ENCODE measurements at regions not wholly inside any gene's neighbourhood (a gene's known extent, or its start where the extent isn't known, plus 50 kb on each side); places are given as distances from the start of the nearest gene placed in this dataset.

- TF ChIP-seq, protein P1, sequence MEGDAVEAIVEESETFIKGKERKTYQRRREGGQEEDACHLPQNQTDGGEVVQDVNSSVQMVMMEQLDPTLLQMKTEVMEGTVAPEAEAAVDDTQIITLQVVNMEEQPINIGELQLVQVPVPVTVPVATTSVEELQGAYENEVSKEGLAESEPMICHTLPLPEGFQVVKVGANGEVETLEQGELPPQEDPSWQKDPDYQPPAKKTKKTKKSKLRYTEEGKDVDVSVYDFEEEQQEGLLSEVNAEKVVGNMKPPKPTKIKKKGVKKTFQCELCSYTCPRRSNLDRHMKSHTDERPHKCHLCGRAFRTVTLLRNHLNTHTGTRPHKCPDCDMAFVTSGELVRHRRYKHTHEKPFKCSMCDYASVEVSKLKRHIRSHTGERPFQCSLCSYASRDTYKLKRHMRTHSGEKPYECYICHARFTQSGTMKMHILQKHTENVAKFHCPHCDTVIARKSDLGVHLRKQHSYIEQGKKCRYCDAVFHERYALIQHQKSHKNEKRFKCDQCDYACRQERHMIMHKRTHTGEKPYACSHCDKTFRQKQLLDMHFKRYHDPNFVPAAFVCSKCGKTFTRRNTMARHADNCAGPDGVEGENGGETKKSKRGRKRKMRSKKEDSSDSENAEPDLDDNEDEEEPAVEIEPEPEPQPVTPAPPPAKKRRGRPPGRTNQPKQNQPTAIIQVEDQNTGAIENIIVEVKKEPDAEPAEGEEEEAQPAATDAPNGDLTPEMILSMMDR (IDR thresholded peaks at IDR 0.05) = no peak
- no peak for DNase-seq
- Histone ChIP-seq H3K36me3 (no peaks in the 10 kb centered on the region), H3K27ac (no peak overlapping the region), H3K9me3 (no peaks in the 10 kb centered on the region), H3K27me3 (no peaks in the 10 kb centered on the region), H3K4me1 (no peaks in the 10 kb centered on the region), H3K4me3 (no peak overlapping the region)
- intact Hi-C loops (cut with DNase I) = no loop called here
- ATAC-seq = no peak
Measured at GRCh38 chr17:69880591-69881112, 194.4 kb upstream of the KCNJ16 start.

DNA sequence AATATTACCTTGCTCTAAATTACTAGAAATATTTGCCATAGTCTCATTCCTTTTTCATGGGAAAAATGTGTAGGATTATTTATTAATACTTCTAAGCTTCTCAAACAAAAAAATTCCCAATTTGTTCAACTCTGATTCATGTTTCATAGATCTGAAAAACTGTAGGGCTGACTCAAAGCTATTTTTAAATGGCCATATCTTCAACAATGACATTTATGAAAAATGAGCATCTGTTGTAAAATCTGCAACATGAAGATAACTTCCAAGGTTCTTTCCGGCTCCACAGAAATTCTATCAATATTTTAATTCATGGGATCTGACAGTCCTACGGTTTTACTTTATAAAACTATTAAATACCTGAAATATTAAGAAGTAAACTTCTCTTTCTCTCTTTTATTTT, 192.7 kb upstream of the KCNJ16 start:
- TF ChIP-seq, protein P1 (IDR thresholded peaks at IDR 0.05) = no peak
- DNase-seq (no peak), ATAC-seq (no peak)
- no peak overlapping the region for H3K4me3 ChIP-seq
- H3K36me3 ChIP-seq = no peaks in the 10 kb centered on the region
- intact Hi-C loops (cut with DNase I) = no loop called here
- no peaks in the 10 kb centered on the region for H3K27me3 ChIP-seq
- H3K27ac ChIP-seq = no peak overlapping the region
- no peaks in the 10 kb centered on the region for H3K4me1 ChIP-seq
- H3K9me3 ChIP-seq = no peaks in the 10 kb centered on the region

- Histone ChIP-seq H3K9me3 (no peaks in the 10 kb centered on the region), H3K27me3 (no peaks in the 10 kb centered on the region), H3K36me3 (no peaks in the 10 kb centered on the region), H3K4me3 (no peak overlapping the region), H3K27ac (no peak overlapping the region), H3K4me1 (no peaks in the 10 kb centered on the region)
- intact Hi-C loops (cut with DNase I) = no loop called here
- ATAC-seq (no peak), DNase-seq (no peak)
- TF ChIP-seq, protein P1 (IDR thresholded peaks at IDR 0.05) = no peak
Measured at GRCh38 chr17:69883120-69883519, 191.9 kb upstream of the KCNJ16 start.

DNA sequence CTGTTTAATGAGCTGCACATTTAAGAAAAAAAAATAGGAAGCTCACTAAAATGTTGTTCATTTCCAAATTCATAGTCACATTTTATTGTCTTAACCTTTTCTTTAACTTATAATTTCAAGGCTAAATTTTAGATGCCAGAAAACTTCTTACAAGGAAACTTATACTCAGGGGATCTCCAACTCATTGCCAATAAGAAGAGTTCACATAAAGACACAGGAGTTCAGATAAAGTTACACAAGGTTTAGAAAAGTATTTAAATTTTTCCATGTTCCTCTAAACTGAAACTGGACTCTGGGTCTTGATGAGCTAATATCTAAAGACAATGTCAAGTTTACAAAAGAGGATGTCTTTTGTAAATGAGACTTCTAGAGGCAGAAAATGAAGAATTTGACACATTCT, 190.7 kb upstream of the KCNJ16 start:
- TF ChIP-seq, protein P1 (IDR thresholded peaks at IDR 0.05) = no peak
- H3K27me3 ChIP-seq = no peaks in the 10 kb centered on the region
- ATAC-seq = no peak
- no peak overlapping the region for H3K27ac ChIP-seq
- no peaks in the 10 kb centered on the region for H3K36me3 ChIP-seq
- no peaks in the 10 kb centered on the region for H3K4me1 ChIP-seq
- intact Hi-C loops (cut with DNase I) = no loop called here
- DNase-seq = no peak
- H3K9me3 ChIP-seq = no peaks in the 10 kb centered on the region
- H3K4me3 ChIP-seq = no peak overlapping the region

DNA sequence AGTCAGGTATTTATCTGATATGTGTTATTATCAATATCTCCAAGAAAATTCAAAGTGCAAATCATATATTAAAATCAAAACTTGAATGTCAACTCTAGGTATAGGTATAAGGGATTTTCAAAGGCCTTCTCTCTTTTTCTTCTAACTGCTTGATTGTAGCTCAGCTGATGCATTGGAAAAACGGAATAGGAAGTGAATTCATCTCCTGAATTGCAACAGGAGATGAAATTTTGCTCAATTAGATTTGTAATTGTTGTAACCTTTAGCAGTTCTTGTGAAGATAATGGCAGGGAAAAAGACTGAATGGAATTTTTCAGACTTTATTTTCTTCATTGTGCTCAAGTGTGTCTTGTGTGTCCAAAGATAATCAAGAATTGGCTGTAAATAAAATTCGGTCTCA, 190.2 kb upstream of the KCNJ16 start:
- Histone ChIP-seq H3K27ac (no peak overlapping the region), H3K4me3 (no peak overlapping the region), H3K27me3 (no peaks in the 10 kb centered on the region), H3K9me3 (no peaks in the 10 kb centered on the region), H3K4me1 (no peaks in the 10 kb centered on the region), H3K36me3 (no peaks in the 10 kb centered on the region)
- DNase-seq (no peak), ATAC-seq (no peak)
- intact Hi-C loops (cut with DNase I) = no loop called here
- TF ChIP-seq, protein P1 (IDR thresholded peaks at IDR 0.05) = no peak

DNA sequence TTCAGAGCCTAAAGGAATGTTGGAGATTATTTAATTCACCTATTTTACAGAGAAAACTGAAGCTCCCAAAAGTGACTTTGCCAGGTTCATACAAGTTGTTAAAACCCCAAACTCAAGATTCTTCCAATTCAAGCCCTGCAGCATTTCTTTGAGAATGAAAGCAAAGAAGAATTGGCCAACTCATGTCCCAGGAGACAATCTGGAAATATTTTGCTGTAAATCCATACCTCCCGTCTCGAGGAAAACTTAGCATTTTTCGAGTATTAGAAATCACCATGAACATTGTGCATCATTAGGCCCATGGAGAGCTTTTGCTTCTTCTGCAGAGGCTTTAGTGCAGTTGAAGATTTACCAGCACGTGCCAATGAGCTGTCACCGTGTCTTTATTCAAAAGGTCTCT, 176.4 kb upstream of the KCNJ16 start:
- H3K9me3 ChIP-seq = no peaks in the 10 kb centered on the region
- intact Hi-C loops (cut with DNase I) = no loop called here
- DNase-seq (no peak), ATAC-seq (no peak)
- H3K4me3 ChIP-seq = no peak overlapping the region
- H3K4me1 ChIP-seq = no peaks in the 10 kb centered on the region
- H3K36me3 ChIP-seq = no peaks in the 10 kb centered on the region
- no peak overlapping the region for H3K27ac ChIP-seq
- TF ChIP-seq, protein P1 (IDR thresholded peaks at IDR 0.05) = no peak
- H3K27me3 ChIP-seq = no peaks in the 10 kb centered on the region

All from upper lobe of right lung (tissue), 1 donor.